Thyroid gland (tissue), 4 donors: ENCODE measurements at regions not wholly inside any gene's neighbourhood (a gene's known extent, or its start where the extent isn't known, plus 50 kb on each side); places are given as distances from the start of the nearest gene placed in this dataset.

ENCODE experiments used
- POLR2A ChIP-seq, 2 donors: fragments of 450-650 bp; IDR thresholded peaks; one replicate each; pipeline ENCODE4 v1.6.1; 2017; ENCODE audit warnings: antibody characterized with exemption in 2 of 2, mild to moderate bottlenecking in 2 of 2, moderate library complexity in 1 of 2
- TF ChIP-seq, protein P1 (sequence below), 6 experiments: fragments of 200-600 bp in 3 of 6; fragments of 450-650 bp in 3 of 6; sonication (generic) in 3 of 6; IDR thresholded peaks; one replicate each; pipeline ENCODE4 v1.5.1; 2016 to 2019; ENCODE audit warnings: antibody characterized with exemption in 6 of 6, mild to moderate bottlenecking in 2 of 6, inconsistent platforms in 1 of 6, moderate library complexity in 1 of 6

DNA sequence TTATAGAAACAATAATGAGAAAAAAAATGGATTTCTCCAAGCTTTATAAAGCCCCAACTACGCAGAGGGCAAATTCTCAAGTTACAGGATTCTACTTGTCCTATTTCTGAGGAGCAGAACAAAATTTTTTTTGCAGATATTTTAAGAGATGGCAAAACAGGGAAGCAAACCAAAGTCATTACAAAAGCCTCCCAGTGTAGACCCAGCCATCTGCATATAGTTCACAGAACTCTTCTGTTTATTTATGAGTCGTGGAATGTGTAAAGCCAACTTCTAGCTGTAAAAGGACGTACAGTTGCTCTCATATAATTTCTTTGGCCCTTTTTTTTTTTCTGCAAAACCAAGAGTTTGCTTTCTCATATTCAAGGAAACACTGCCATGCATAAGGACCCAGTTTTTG is 120.4 kb downstream of the PCDH7 start:
- TF ChIP-seq, protein P1, sequence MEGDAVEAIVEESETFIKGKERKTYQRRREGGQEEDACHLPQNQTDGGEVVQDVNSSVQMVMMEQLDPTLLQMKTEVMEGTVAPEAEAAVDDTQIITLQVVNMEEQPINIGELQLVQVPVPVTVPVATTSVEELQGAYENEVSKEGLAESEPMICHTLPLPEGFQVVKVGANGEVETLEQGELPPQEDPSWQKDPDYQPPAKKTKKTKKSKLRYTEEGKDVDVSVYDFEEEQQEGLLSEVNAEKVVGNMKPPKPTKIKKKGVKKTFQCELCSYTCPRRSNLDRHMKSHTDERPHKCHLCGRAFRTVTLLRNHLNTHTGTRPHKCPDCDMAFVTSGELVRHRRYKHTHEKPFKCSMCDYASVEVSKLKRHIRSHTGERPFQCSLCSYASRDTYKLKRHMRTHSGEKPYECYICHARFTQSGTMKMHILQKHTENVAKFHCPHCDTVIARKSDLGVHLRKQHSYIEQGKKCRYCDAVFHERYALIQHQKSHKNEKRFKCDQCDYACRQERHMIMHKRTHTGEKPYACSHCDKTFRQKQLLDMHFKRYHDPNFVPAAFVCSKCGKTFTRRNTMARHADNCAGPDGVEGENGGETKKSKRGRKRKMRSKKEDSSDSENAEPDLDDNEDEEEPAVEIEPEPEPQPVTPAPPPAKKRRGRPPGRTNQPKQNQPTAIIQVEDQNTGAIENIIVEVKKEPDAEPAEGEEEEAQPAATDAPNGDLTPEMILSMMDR (IDR thresholded peaks at IDR 0.05): no peak
- TF ChIP-seq POLR2A (IDR thresholded peaks at IDR 0.05): no peak
